SJCRH30 (cell line): ENCODE measurements at regions not wholly inside any gene's neighbourhood (a gene's known extent, or its start where the extent isn't known, plus 50 kb on each side); places are given as distances from the start of the nearest gene placed in this dataset.

Experiments
- DNase-seq, 2 experiments: peaks; one replicate each; pipeline ENCODE4 v3.0.0-alpha.2; 2015 to 2020
- H3K27ac ChIP-seq: fragments of 250-450 bp; sonication (Bioruptor Pico); 2 replicates; pipeline ENCODE4 v1.5.1; 2020; ENCODE audit warnings: mild to moderate bottlenecking, moderate library complexity
- H3K27me3 ChIP-seq: fragments of 250-450 bp; sonication (Bioruptor Pico); 2 replicates; pipeline ENCODE4 v1.5.1; 2020; ENCODE audit warnings: mild to moderate bottlenecking, moderate library complexity
- H3K36me3 ChIP-seq: fragments of 250-450 bp; sonication (Bioruptor Pico); 2 replicates; pipeline ENCODE4 v1.5.1; 2020; ENCODE audit warnings: mild to moderate bottlenecking, moderate library complexity
- H3K4me1 ChIP-seq: fragments of 250-450 bp; sonication (Bioruptor Pico); 2 replicates; pipeline ENCODE4 v1.5.1; 2020; ENCODE audit warnings: mild to moderate bottlenecking, moderate library complexity
- H3K4me3 ChIP-seq: fragments of 250-450 bp; sonication (Bioruptor Pico); 2 replicates; pipeline ENCODE4 v1.5.1; 2020; ENCODE audit warnings: mild to moderate bottlenecking, moderate library complexity
- H3K9me3 ChIP-seq: fragments of 250-450 bp; sonication (Bioruptor Pico); replicated peaks from 2 replicates; pipeline ENCODE4 v1.5.1; 2020; ENCODE audit warnings: mild to moderate bottlenecking, moderate library complexity

DNA sequence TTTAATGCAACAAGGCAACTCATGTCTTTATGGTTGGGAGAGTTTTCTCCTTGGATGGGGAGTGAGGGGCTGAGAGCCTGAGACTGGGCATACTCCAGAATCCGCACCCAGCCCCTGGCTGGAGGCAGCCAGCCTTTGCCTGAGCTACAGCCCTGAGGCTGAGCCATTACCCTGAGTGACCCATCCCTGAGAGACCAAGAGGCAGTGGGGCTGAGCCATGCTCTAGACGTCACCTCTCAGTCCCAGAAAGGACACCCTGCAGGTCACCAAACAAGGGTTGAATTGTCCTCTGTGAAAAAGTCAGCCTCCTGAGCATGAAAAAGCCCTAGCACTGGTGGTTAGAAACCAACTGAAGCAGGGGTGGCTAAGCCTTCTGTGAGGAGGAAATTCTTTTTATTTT is 151.2 kb upstream of the GATB start:
- DNase-seq: no peak
- Histone ChIP-seq H3K36me3 (no peaks in the 10 kb centered on the region), H3K27ac (no peak overlapping the region), H3K4me1 (no peaks in the 10 kb centered on the region), H3K27me3 (no peaks in the 10 kb centered on the region), H3K9me3 (no peaks in the 10 kb centered on the region), H3K4me3 (no peak overlapping the region)

DNA sequence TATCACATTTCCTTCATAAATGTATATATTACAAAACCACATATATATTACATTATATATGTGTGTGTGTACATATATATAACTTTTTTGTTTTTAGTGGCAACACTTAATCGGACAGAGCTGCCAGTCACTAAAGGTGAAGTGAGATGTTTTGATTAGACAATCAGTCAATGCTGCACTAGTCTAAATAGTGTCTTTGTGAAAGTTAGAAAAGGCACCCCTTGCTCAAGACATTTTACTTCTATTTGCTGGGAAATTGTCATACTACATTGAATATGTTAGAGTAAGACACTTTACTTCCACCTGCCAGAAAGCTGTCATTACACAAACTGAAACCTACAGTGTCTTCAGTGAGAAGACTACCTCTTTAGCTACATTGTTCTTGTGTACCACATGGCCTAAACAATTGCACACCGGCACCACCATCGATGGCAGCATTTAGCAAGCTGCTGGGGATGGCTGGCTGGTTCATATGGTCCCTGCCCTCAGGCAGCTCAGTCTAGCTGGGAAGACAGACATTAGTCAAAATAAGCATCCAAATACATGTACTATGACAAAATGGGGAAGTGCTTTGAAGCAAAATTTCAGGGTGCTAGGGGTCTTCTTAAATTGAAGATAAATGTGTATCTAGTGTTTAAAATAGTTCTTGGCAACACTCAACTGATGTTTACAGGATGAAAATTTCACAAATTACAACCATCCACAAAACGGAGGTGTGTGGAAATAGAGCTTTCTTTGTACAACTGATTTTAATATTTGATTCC is 148.1 kb upstream of the GATB start:
- H3K4me3 ChIP-seq: no peak overlapping the region
- no peaks in the 10 kb centered on the region for H3K36me3 ChIP-seq
- no peak for DNase-seq
- no peak overlapping the region for H3K27ac ChIP-seq
- no peaks in the 10 kb centered on the region for H3K4me1 ChIP-seq
- H3K27me3 ChIP-seq: no peaks in the 10 kb centered on the region
- H3K9me3 ChIP-seq: no peaks in the 10 kb centered on the region

DNA sequence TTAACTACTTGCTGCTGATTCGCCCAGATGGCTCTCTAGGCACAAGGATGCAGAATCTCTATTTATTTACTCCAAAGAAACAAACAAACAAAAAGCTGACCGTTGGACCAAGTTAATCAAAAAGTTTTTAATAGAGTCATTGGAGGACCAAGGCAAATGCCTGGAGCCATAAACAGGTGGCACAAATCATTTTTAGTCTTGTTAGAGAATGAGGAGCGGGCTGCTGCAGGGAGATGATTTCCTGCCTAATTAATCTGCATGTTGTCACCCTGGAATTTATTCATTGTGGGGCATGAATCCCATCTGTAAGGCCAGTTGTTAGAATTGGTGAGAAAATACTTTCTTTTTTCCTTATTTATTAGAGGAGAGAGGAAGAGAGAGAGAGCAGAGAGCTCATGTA is 147.4 kb upstream of the GATB start:
- H3K4me3 ChIP-seq: no peak overlapping the region
- H3K27ac ChIP-seq: no peak overlapping the region
- no peak for DNase-seq
- H3K27me3 ChIP-seq: no peaks in the 10 kb centered on the region
- H3K36me3 ChIP-seq: no peaks in the 10 kb centered on the region
- H3K9me3 ChIP-seq: no peaks in the 10 kb centered on the region
- H3K4me1 ChIP-seq: no peaks in the 10 kb centered on the region

- Histone ChIP-seq H3K36me3 (no peaks in the 10 kb centered on the region), H3K9me3 (no peaks in the 10 kb centered on the region), H3K27me3 (no peaks in the 10 kb centered on the region), H3K4me3 (no peak overlapping the region), H3K27ac (no peak overlapping the region), H3K4me1 (no peaks in the 10 kb centered on the region)
- no peak for DNase-seq
Measured at GRCh38 chr4:151906438-151906837, 145.6 kb upstream of the GATB start.

GRCh38 chr4:151905197-151905596 is 144.4 kb upstream of the GATB start:
- Histone ChIP-seq H3K36me3 (no peaks in the 10 kb centered on the region), H3K27me3 (no peaks in the 10 kb centered on the region), H3K9me3 (no peaks in the 10 kb centered on the region), H3K4me1 (no peaks in the 10 kb centered on the region), H3K27ac (no peak overlapping the region), H3K4me3 (no peak overlapping the region)
- no peak for DNase-seq

DNA sequence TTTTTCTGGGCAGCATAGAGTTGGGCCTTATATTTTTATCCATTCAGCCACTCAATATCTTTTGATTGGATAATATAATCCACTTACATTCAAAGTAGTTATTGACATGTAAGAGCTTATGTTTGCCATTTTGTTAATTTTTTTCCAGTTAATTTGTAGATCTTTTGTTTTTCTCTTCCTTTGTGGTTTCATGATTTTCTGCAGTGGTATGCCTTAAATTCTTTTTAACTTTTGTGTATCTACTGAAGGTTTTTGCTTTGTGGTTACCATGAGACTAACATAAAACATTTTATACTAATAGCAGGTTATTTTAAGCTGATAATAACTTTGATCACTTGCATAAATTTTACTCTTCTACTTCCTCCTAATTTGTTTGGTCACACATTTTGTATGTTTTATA is 140.8 kb upstream of the GATB start:
- H3K4me3 ChIP-seq: no peak overlapping the region
- no peaks in the 10 kb centered on the region for H3K9me3 ChIP-seq
- no peaks in the 10 kb centered on the region for H3K4me1 ChIP-seq
- no peaks in the 10 kb centered on the region for H3K36me3 ChIP-seq
- H3K27me3 ChIP-seq: no peaks in the 10 kb centered on the region
- no peak for DNase-seq
- H3K27ac ChIP-seq: no peak overlapping the region

GRCh38 chr4:151896880-151897279 is 136.1 kb upstream of the GATB start:
- H3K27me3 ChIP-seq: no peaks in the 10 kb centered on the region
- no peaks in the 10 kb centered on the region for H3K36me3 ChIP-seq
- no peak for DNase-seq
- H3K4me3 ChIP-seq: no peak overlapping the region
- H3K9me3 ChIP-seq: no peaks in the 10 kb centered on the region
- no peaks in the 10 kb centered on the region for H3K4me1 ChIP-seq
- H3K27ac ChIP-seq: no peak overlapping the region

GRCh38 chr4:151895671-151896070 is 134.9 kb upstream of the GATB start:
- H3K4me3 ChIP-seq: no peak overlapping the region
- no peak overlapping the region for H3K27ac ChIP-seq
- no peaks in the 10 kb centered on the region for H3K36me3 ChIP-seq
- no peaks in the 10 kb centered on the region for H3K9me3 ChIP-seq
- no peaks in the 10 kb centered on the region for H3K27me3 ChIP-seq
- no peaks in the 10 kb centered on the region for H3K4me1 ChIP-seq
- DNase-seq: no peak

DNA sequence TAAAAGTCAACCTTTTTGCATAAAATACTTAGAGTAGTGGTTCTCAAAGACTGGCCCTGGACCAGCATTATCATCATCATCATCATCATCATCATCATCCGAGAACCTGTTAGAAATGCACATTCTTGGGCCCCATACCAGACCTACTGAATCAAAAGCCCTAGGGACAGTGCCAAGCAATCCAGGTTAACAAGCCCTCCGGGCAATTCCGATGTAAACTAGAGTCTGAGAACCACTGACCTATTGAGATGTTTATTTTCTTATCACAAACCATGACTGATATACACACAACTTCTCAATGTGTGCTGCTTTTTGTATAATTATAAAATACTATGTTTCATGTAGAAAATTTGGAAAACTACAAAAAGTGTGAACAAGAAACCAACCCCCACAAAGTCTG is 133.4 kb upstream of the GATB start:
- H3K27ac ChIP-seq: no peak overlapping the region
- no peak overlapping the region for H3K4me3 ChIP-seq
- no peak for DNase-seq
- no peaks in the 10 kb centered on the region for H3K4me1 ChIP-seq
- no peaks in the 10 kb centered on the region for H3K27me3 ChIP-seq
- no peaks in the 10 kb centered on the region for H3K9me3 ChIP-seq
- H3K36me3 ChIP-seq: no peaks in the 10 kb centered on the region

DNA sequence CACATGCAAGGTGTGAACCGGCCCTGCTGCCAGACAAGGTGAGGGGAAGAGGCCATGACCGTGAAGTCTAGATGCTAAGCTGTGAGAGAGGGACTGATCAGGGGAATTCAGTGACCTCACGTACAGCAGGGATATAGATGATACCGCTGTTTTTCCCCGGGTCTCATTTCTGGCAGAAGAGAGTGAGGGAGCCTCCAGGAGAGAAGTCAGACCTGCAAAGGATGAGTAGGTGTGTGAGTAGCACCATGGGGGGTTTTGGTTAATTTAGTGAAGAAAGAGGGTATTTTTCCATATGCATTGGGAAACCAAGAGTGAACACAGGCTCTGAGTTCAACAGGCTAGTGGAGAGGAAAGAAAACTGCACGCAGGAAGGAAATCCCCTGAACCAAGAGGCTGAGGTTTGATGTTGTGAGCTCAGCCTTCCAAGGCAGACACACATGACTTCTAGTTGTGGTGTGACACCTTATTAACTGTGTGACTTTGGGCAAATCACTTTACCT is 127.6 kb upstream of the GATB start:
- Histone ChIP-seq H3K27ac (no peak overlapping the region), H3K4me3 (no peak overlapping the region), H3K4me1 (no peaks in the 10 kb centered on the region), H3K9me3 (no peaks in the 10 kb centered on the region), H3K27me3 (no peaks in the 10 kb centered on the region), H3K36me3 (no peaks in the 10 kb centered on the region)
- no peak for DNase-seq

- Histone ChIP-seq H3K27ac (no peak overlapping the region), H3K36me3 (no peaks in the 10 kb centered on the region), H3K4me3 (no peak overlapping the region), H3K9me3 (no peaks in the 10 kb centered on the region), H3K27me3 (no peaks in the 10 kb centered on the region), H3K4me1 (no peaks in the 10 kb centered on the region)
- no peak for DNase-seq
Measured at GRCh38 chr4:151887816-151888180, 127.0 kb upstream of the GATB start.

- DNase-seq: no peak
- no peaks in the 10 kb centered on the region for H3K36me3 ChIP-seq
Measured at GRCh38 chr4:151887031-151887815, 126.4 kb upstream of the GATB start.

DNA sequence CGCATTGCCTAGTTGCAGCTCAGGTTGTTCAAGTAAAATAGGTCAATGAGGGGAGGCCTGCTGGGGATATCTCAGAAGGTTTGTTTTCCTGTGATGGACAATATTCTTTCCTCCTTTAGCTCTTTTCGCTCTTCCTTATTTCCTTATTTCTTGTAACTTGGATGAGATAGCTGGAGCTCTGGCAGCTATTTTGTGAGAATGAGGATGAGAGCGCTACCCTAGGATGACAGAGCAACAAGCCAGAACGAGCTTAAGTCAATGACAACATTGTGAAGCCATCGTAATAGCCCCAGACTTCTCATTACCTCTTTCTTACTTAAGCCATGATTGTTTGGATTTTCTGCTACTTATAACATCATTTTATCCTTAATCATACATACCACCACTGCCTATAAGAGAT is 124.3 kb upstream of the GATB start:
- Histone ChIP-seq H3K27me3 (no peaks in the 10 kb centered on the region), H3K4me3 (no peak overlapping the region), H3K36me3 (no peaks in the 10 kb centered on the region), H3K4me1 (no peaks in the 10 kb centered on the region), H3K9me3 (no peaks in the 10 kb centered on the region), H3K27ac (no peak overlapping the region)
- DNase-seq: no peak

More at GRCh38 chr4:151887031-151887815, 126.4 kb upstream of the GATB start:
- H3K9me3 ChIP-seq: no peaks in the 10 kb centered on the region
- no peaks in the 10 kb centered on the region for H3K4me1 ChIP-seq
- H3K4me3 ChIP-seq: no peak overlapping the region
- no peak overlapping the region for H3K27ac ChIP-seq
- no peaks in the 10 kb centered on the region for H3K27me3 ChIP-seq

DNA sequence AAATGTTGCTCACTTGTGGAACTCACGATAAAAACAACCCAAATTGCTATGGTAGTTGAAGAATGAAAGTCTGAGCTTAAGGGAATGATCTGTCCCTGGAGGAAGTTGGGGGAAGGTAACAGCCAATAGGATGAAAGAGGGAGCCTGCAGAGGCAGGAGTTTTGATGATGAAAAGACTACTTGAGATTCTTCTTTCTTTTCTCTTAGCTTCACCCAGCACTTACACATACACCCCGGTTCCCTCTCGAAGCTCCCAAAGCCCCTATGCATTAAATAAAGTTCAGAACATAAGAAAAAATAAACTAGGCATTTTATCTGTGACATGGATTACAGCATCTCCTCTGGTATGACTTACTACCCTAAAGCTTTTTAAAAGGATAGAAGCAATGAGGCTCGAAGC is 122.9 kb upstream of the GATB start:
- Histone ChIP-seq H3K27me3 (no peaks in the 10 kb centered on the region), H3K4me3 (no peak overlapping the region), H3K9me3 (no peaks in the 10 kb centered on the region), H3K36me3 (no peaks in the 10 kb centered on the region), H3K4me1 (no peaks in the 10 kb centered on the region), H3K27ac (no peak overlapping the region)
- no peak for DNase-seq

DNA sequence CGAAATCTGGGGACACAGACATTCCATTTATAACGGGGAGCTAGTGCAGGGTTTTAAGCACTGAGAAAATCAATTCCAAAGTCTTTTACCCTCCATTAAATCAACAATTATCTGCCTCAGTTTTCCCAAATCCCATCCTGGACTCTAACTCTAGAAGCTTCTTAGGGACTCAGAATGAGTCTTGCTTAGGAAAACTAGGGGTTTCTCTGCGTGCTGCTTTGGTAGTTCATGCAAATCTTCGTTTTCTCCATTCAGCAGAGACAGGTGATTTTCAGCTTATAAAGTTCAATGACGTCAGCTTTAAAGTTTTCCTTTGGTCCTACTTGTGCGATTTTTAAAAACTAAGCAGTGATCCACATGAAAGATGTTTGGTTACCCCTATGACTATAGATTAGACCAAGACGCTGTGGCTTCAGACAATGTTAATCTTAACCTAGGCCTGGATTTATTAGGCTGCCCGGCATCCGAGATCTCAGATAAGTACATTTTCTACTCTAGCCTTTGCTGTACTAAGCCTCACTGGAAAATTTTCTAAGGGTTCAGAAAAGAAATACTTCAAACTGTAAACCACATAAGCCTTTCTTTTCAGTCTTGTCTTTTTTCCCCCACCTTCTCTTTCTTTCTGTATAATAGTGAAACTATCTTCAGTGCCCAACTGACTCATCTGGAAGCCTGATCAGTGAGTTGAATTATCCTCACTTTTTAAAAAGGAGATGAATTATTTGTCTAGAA is 121.4 kb upstream of the GATB start:
- Histone ChIP-seq H3K4me3 (no peak overlapping the region), H3K9me3 (no peaks in the 10 kb centered on the region), H3K4me1 (no peaks in the 10 kb centered on the region), H3K36me3 (no peaks in the 10 kb centered on the region), H3K27me3 (no peaks in the 10 kb centered on the region), H3K27ac (no peak overlapping the region)
- DNase-seq: no peak
